KMS-11 (cell line): ENCODE measurements at regions not wholly inside any gene's neighbourhood (a gene's known extent, or its start where the extent isn't known, plus 50 kb on each side); places are given as distances from the start of the nearest gene placed in this dataset.

Experiments used
- H2AFZ ChIP-seq: fragments of 200-600 bp; sonication (generic); 2 replicates; pipeline ENCODE4 v1.6.1; 2016; ENCODE audit warnings: antibody characterized with exemption, mixed run types, low read depth
- H3K27ac ChIP-seq: fragments of 200-600 bp; sonication (generic); 2 replicates; pipeline ENCODE4 v1.6.1; 2016; ENCODE audit warnings: mild to moderate bottlenecking, mixed run types
- H3K27me3 ChIP-seq: fragments of 200-600 bp; sonication (generic); 2 replicates; pipeline ENCODE4 v1.6.1; 2017; ENCODE audit warnings: mild to moderate bottlenecking, low read depth, mixed run types, moderate library complexity; ENCODE audit not compliant: insufficient read depth
- H3K36me3 ChIP-seq: fragments of 200-600 bp; sonication (generic); 2 replicates; pipeline ENCODE4 v1.6.1; 2017; ENCODE audit warnings: mild to moderate bottlenecking, mixed run types; ENCODE audit not compliant: insufficient read depth
- H3K4me1 ChIP-seq: fragments of 200-600 bp; sonication (generic); 2 replicates; pipeline ENCODE4 v1.6.1; 2016; ENCODE audit warnings: mild to moderate bottlenecking, low read depth, mixed run types; ENCODE audit not compliant: poor library complexity, severe bottlenecking
- H3K4me2 ChIP-seq: fragments of 200-600 bp; sonication (generic); 2 replicates; pipeline ENCODE4 v1.7.0; 2016; ENCODE audit warnings: mild to moderate bottlenecking, mixed run types
- H3K4me3 ChIP-seq: fragments of 200-600 bp; sonication (generic); IDR thresholded peaks from 2 replicates; pipeline ENCODE4 v1.6.1; 2017; ENCODE audit warnings: low read depth, low read length, mixed read lengths; ENCODE audit not compliant: insufficient read depth
- H3K79me2 ChIP-seq: fragments of 200-600 bp; sonication (generic); 2 replicates; pipeline ENCODE4 v1.6.1; 2016; ENCODE audit warnings: low read depth, mixed run types; ENCODE audit not compliant: insufficient read depth
- H3K9ac ChIP-seq: fragments of 200-600 bp; sonication (generic); 2 replicates; pipeline ENCODE4 v1.6.1; 2016; ENCODE audit warnings: mild to moderate bottlenecking, mixed run types
- H4K20me1 ChIP-seq: fragments of 200-600 bp; sonication (generic); 2 replicates; pipeline ENCODE4 v1.6.1; 2016; ENCODE audit warnings: mild to moderate bottlenecking, mixed run types; ENCODE audit not compliant: insufficient read depth
- TF ChIP-seq, protein P1 (sequence below): fragments of 200-600 bp; sonication (generic); conservative IDR thresholded peaks from 2 replicates; pipeline ENCODE4 v1.6.1; 2017; ENCODE audit warnings: low read depth, mild to moderate bottlenecking, antibody characterized with exemption, low read length, moderate library complexity, mixed read lengths

- TF ChIP-seq, protein P1, sequence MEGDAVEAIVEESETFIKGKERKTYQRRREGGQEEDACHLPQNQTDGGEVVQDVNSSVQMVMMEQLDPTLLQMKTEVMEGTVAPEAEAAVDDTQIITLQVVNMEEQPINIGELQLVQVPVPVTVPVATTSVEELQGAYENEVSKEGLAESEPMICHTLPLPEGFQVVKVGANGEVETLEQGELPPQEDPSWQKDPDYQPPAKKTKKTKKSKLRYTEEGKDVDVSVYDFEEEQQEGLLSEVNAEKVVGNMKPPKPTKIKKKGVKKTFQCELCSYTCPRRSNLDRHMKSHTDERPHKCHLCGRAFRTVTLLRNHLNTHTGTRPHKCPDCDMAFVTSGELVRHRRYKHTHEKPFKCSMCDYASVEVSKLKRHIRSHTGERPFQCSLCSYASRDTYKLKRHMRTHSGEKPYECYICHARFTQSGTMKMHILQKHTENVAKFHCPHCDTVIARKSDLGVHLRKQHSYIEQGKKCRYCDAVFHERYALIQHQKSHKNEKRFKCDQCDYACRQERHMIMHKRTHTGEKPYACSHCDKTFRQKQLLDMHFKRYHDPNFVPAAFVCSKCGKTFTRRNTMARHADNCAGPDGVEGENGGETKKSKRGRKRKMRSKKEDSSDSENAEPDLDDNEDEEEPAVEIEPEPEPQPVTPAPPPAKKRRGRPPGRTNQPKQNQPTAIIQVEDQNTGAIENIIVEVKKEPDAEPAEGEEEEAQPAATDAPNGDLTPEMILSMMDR, result no peak
- Histone ChIP-seq H3K36me3 (no peaks in the 10 kb centered on the region), H4K20me1 (no peaks in the 10 kb centered on the region), H3K27me3 (no peaks in the 10 kb centered on the region), H3K4me1 (no peaks in the 10 kb centered on the region), H3K27ac (no peak overlapping the region), H3K79me2 (no peaks in the 10 kb centered on the region), H3K4me3 (no peak overlapping the region), H3K4me2 (no peak overlapping the region), H2AFZ (no peak overlapping the region), H3K9ac (no peak overlapping the region)
These were observed 286.9 kb upstream of the PTCHD4 start for GRCh38 chr6:48397887-48398286.

GRCh38 chr6:48389146-48390043 is 278.4 kb upstream of the PTCHD4 start:
- Histone ChIP-seq H3K36me3 (no peaks in the 10 kb centered on the region; the same call in 1 of the 2 replicates), H3K4me1 (no peaks in the 10 kb centered on the region), H3K79me2 (no peaks in the 10 kb centered on the region), H2AFZ (no peak overlapping the region), H3K4me3 (no peak overlapping the region), H3K4me2 (no peak overlapping the region), H3K27me3 (no peaks in the 10 kb centered on the region), H3K27ac (no peak overlapping the region), H4K20me1 (no peaks in the 10 kb centered on the region), H3K9ac (no peak overlapping the region)
- TF ChIP-seq, protein P1, result no peak

GRCh38 chr6:48388044-48388443 is 277.0 kb upstream of the PTCHD4 start:
- no peak overlapping the region for H3K9ac ChIP-seq
- no peak overlapping the region for H2AFZ ChIP-seq
- TF ChIP-seq, protein P1, result no peak
- H3K27ac ChIP-seq, result no peak overlapping the region
- H3K27me3 ChIP-seq, result no peaks in the 10 kb centered on the region
- H4K20me1 ChIP-seq, result no peaks in the 10 kb centered on the region
- no peak overlapping the region for H3K4me3 ChIP-seq
- no peak overlapping the region for H3K4me2 ChIP-seq
- H3K79me2 ChIP-seq, result no peaks in the 10 kb centered on the region
- no peaks in the 10 kb centered on the region; the same call in 1 of the 2 replicates for H3K36me3 ChIP-seq
- no peaks in the 10 kb centered on the region for H3K4me1 ChIP-seq

DNA sequence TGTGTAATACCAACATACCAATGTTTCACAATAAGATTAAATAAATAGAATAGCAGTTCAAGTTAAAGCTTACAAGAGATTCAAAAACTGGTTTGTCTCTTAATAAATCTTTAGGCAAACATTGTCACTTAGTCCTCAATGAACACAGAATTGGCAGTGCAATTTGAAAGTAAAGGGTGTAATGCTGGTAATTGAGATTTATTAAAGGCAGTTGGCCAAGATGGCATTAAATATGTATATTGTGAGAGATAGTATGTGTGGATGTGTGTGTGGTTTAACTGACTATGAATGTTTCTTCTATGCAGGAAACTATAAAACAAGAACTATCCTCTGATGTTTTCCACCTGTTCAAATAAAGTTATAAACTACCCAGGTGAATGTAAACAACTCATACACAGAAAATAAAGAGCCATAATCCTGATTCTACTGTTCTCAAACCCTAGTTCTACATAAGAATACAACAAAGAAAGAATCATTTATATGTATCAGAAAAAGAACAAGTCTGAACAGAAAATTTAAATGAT is 267.9 kb upstream of the PTCHD4 start:
- no peak overlapping the region for H2AFZ ChIP-seq
- TF ChIP-seq, protein P1, result no peak
- no peak overlapping the region for H3K9ac ChIP-seq
- H3K36me3 ChIP-seq, result no peaks in the 10 kb centered on the region
- no peaks in the 10 kb centered on the region for H4K20me1 ChIP-seq
- no peak overlapping the region for H3K4me2 ChIP-seq
- H3K27me3 ChIP-seq, result no peaks in the 10 kb centered on the region
- H3K27ac ChIP-seq, result no peak overlapping the region
- no peaks in the 10 kb centered on the region for H3K79me2 ChIP-seq
- H3K4me3 ChIP-seq, result no peak overlapping the region
- no peaks in the 10 kb centered on the region for H3K4me1 ChIP-seq
